Nephron (organoid): ENCODE measurements at regions not wholly inside any gene's neighbourhood (a gene's known extent, or its start where the extent isn't known, plus 50 kb on each side); places are given as distances from the start of the nearest gene placed in this dataset.

Source experiments
- H3K27ac Mint-ChIP-seq, 3 experiments: 2 replicates each; pipeline ENCODE4 v1.8.0; 2020; ENCODE audit warnings: mixed read lengths in 3 of 3, mild to moderate bottlenecking in 2 of 3, moderate library complexity in 1 of 3
- H3K27me3 Mint-ChIP-seq: 2 replicates; pipeline ENCODE4 v1.8.0; 2021; ENCODE audit warnings: low read depth, mild to moderate bottlenecking, moderate library complexity, mixed read lengths
- H3K36me3 Mint-ChIP-seq: 2 replicates; pipeline ENCODE4 v1.8.0; 2020; ENCODE audit warnings: low read depth, mixed read lengths
- H3K4me1 Mint-ChIP-seq: 2 replicates; pipeline ENCODE4 v1.8.0; 2020; ENCODE audit warnings: mixed read lengths
- H3K4me3 Mint-ChIP-seq, 3 experiments: 2 replicates each; pipeline ENCODE4 v1.8.0; 2020; ENCODE audit warnings: mild to moderate bottlenecking in 3 of 3, mixed read lengths in 3 of 3, moderate library complexity in 2 of 3
- H3K9me3 Mint-ChIP-seq: 2 replicates; pipeline ENCODE4 v1.8.0; 2020; ENCODE audit warnings: mixed read lengths
- CTCF ChIP-seq, 3 experiments: fragments of 200-600 bp; sonication (generic); IDR thresholded peaks; one replicate each; pipeline ENCODE4 v1.5.0; 2021; ENCODE audit warnings: antibody characterized with exemption in 3 of 3; ENCODE audit not compliant: unreplicated experiment in 3 of 3

GRCh38 chr13:34208336-34208735, 390.4 kb downstream of the RFC3 start:
- no peaks in the 10 kb centered on the region for H3K27me3 Mint-ChIP-seq
- H3K9me3 Mint-ChIP-seq: no peaks in the 10 kb centered on the region
- TF ChIP-seq CTCF (IDR thresholded peaks at IDR 0.05; ENCODE audit: unreplicated experiment in 3 of 3): no peak
- H3K4me3 Mint-ChIP-seq: no peak overlapping the region
- no peaks in the 10 kb centered on the region for H3K36me3 Mint-ChIP-seq
- no peak overlapping the region for H3K27ac Mint-ChIP-seq
- H3K4me1 Mint-ChIP-seq: peaks cover 5% of the 10 kb centered on the region

GRCh38 chr13:34210341-34210740, 392.4 kb downstream of the RFC3 start:
- Mint-ChIP-seq H3K4me3 (no peak overlapping the region), H3K36me3 (no peaks in the 10 kb centered on the region), H3K27me3 (no peaks in the 10 kb centered on the region), H3K9me3 (no peaks in the 10 kb centered on the region), H3K27ac (no peak overlapping the region), H3K4me1 (peaks cover 5% of the 10 kb centered on the region)
- TF ChIP-seq CTCF (IDR thresholded peaks at IDR 0.05; ENCODE audit: unreplicated experiment in 3 of 3): no peak

- Mint-ChIP-seq H3K4me1 (no peaks in the 10 kb centered on the region), H3K27ac (no peak overlapping the region), H3K27me3 (no peaks in the 10 kb centered on the region), H3K36me3 (no peaks in the 10 kb centered on the region), H3K4me3 (no peak overlapping the region), H3K9me3 (no peaks in the 10 kb centered on the region)
- TF ChIP-seq CTCF (IDR thresholded peaks at IDR 0.05; ENCODE audit: unreplicated experiment in 3 of 3): no peak
Observed at GRCh38 chr13:34214686-34215085, 396.7 kb downstream of the RFC3 start.

- H3K27ac Mint-ChIP-seq: no peak overlapping the region
Observed at GRCh38 chr13:34216256-34216655, 398.3 kb downstream of the RFC3 start.

GRCh38 chr13:34217343-34218025, 399.5 kb downstream of the RFC3 start:
- H3K4me1 Mint-ChIP-seq: no peaks in the 10 kb centered on the region
- no peak for TF ChIP-seq CTCF (IDR thresholded peaks at IDR 0.05; ENCODE audit: unreplicated experiment in 3 of 3)
- no peak overlapping the region for H3K4me3 Mint-ChIP-seq
- H3K9me3 Mint-ChIP-seq: no peaks in the 10 kb centered on the region
- H3K27me3 Mint-ChIP-seq: no peaks in the 10 kb centered on the region
- no peak overlapping the region for H3K27ac Mint-ChIP-seq
- no peaks in the 10 kb centered on the region for H3K36me3 Mint-ChIP-seq

More at GRCh38 chr13:34216256-34216655, 398.3 kb downstream of the RFC3 start:
- H3K27me3 Mint-ChIP-seq: no peaks in the 10 kb centered on the region
- no peaks in the 10 kb centered on the region for H3K9me3 Mint-ChIP-seq
- no peaks in the 10 kb centered on the region for H3K4me1 Mint-ChIP-seq
- H3K4me3 Mint-ChIP-seq: no peak overlapping the region
- H3K36me3 Mint-ChIP-seq: no peaks in the 10 kb centered on the region
- no peak for TF ChIP-seq CTCF (IDR thresholded peaks at IDR 0.05; ENCODE audit: unreplicated experiment in 3 of 3)

GRCh38 chr13:34223984-34224383, 406.0 kb downstream of the RFC3 start:
- TF ChIP-seq CTCF (IDR thresholded peaks at IDR 0.05; ENCODE audit: unreplicated experiment in 3 of 3): no peak
- Mint-ChIP-seq H3K27ac (no peak overlapping the region), H3K4me3 (no peak overlapping the region), H3K27me3 (no peaks in the 10 kb centered on the region), H3K9me3 (peaks cover 5% of the 10 kb centered on the region), H3K4me1 (no peaks in the 10 kb centered on the region), H3K36me3 (no peaks in the 10 kb centered on the region)
